HFF-Myc (cell line): ENCODE measurements at regions not wholly inside any gene's neighbourhood (a gene's known extent, or its start where the extent isn't known, plus 50 kb on each side); places are given as distances from the start of the nearest gene placed in this dataset.

Experiments used
- DNase-seq: peaks from one replicate; pipeline ENCODE4 v3.0.0-alpha.2; 2011; ENCODE audit warnings: low read depth; ENCODE audit errors: extremely low read depth
- H3K4me3 ChIP-seq: replicated peaks from 2 replicates; pipeline ENCODE4 v1.5.1; 2011; ENCODE audit warnings: low read depth, mild to moderate bottlenecking, control low read depth, low read length
- TF ChIP-seq, protein P1 (sequence below): IDR thresholded peaks from 2 replicates; pipeline ENCODE4 v1.5.1; 2012; ENCODE audit warnings: mild to moderate bottlenecking, low read depth, low read length, control low read depth; ENCODE audit errors: missing control alignments

DNA sequence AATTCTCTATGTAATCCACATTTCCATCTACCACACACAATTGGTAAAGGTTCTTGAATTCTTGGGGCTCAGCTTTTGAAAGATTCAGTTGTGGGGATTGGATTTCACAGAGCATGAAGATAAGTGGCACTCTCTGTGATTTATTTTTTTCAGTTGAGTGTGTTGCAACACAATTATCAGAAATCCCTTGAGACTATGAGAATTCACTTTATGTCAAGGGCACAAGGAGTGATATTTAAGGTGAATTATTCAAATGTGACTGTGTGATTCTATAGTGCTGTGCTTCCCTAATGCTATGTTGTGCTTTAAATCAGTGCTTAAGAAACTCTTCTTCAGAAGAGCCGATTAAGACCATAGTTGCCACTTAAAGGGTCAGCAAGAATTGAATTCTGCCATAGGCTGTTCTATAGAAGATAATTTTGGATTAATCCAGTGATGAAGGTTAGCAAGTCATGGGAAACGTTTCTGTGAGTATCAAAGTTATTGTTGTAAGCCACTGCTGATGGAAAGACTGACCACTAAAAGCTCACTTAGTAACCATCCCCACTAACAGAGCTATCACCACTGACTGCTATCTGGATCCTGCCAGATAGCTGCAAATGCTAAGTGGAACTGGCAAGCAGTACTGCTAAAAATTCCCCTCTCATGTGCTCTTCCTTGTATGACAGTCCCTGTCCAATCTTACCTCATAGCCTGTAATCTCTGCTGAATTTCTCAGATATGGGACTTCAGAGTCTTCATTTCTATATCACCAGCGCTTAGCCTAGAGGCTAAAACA, 134.0 kb upstream of the SEMA3D start:
- TF ChIP-seq, protein P1, sequence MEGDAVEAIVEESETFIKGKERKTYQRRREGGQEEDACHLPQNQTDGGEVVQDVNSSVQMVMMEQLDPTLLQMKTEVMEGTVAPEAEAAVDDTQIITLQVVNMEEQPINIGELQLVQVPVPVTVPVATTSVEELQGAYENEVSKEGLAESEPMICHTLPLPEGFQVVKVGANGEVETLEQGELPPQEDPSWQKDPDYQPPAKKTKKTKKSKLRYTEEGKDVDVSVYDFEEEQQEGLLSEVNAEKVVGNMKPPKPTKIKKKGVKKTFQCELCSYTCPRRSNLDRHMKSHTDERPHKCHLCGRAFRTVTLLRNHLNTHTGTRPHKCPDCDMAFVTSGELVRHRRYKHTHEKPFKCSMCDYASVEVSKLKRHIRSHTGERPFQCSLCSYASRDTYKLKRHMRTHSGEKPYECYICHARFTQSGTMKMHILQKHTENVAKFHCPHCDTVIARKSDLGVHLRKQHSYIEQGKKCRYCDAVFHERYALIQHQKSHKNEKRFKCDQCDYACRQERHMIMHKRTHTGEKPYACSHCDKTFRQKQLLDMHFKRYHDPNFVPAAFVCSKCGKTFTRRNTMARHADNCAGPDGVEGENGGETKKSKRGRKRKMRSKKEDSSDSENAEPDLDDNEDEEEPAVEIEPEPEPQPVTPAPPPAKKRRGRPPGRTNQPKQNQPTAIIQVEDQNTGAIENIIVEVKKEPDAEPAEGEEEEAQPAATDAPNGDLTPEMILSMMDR = no peak
- H3K4me3 ChIP-seq = no peak overlapping the region
- DNase-seq = no peak

DNA sequence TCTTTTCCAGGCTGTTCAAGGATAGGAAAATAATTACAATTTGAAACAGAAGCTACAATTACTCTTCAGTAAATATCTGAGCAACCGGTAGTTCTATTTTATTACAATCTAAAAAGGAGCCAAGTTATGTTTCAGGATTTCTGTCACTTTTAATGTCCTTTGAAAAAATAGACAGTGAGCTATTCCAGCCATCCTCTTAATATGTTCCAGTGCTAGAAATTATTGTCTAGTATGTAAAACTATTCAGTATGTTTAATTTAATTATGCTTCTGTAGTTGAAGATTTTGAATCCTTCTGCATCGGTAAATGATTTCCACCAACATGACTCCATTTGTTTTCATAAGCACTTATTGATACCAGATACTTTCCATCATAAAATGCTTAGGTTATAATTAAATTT, 129.6 kb upstream of the SEMA3D start:
- TF ChIP-seq, protein P1 = no peak
- no peak overlapping the region for H3K4me3 ChIP-seq
- DNase-seq = no peak

DNA sequence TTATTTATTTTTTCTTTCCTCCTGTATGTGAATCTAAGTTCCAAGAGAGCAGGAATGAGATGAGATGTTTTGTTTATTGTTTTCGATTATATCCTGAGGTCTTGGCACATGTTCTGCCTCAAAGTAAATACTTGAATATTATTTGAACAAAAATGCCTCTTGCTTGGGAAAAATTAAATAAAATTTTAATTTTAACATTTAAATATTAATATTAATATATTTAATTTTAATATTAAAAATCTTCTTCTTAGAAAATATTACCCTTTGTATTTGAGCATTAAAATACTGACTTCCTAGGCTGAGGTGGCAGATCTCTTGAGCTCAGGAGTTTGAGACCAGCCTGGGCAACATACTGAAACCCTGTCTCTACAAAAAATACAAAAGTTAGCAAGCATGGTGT, 123.4 kb upstream of the SEMA3D start:
- no peak for DNase-seq
- TF ChIP-seq, protein P1 = no peak
- no peak overlapping the region for H3K4me3 ChIP-seq

DNA sequence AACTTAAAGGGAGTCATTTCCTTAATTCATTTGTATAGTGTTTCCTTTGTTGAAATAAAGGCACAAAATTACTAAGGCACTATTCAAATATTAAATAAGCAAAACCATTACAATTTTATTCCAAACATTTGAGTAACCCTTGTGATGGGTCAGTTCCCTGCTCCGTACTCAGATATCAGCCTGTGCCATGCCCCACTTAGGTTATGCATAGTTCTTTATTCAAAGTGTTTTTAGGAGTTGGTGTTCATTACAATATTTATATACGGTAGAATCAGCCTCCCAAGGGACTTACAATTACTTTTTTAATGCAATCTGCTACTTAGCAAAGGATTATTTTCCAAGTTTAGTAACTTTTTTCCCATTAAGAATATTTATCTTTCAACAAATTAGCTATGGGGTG, 119.3 kb upstream of the SEMA3D start:
- no peak overlapping the region for H3K4me3 ChIP-seq
- DNase-seq = no peak
- TF ChIP-seq, protein P1 = no peak

DNA sequence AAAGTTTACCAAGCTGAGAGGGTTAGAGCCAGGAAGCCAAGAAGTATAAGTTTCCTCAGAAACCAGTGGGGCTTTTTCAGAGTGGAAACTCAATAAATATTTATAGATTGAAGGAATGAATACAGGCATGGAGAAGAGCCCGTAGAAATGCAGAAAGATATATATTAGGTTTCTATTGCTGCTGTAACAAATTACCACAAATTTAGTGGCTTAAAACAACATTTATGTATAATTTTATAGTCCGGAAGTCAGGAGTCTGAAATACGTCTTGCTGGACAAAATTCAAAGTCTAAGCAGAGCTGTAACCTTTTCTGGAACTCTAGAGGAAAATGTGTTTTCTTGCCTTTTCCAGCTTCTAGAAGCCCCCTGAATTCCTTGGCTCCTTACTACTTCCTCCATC, 107.3 kb upstream of the SEMA3D start:
- TF ChIP-seq, protein P1 = no peak
- DNase-seq = no peak
- H3K4me3 ChIP-seq = no peak overlapping the region

DNA sequence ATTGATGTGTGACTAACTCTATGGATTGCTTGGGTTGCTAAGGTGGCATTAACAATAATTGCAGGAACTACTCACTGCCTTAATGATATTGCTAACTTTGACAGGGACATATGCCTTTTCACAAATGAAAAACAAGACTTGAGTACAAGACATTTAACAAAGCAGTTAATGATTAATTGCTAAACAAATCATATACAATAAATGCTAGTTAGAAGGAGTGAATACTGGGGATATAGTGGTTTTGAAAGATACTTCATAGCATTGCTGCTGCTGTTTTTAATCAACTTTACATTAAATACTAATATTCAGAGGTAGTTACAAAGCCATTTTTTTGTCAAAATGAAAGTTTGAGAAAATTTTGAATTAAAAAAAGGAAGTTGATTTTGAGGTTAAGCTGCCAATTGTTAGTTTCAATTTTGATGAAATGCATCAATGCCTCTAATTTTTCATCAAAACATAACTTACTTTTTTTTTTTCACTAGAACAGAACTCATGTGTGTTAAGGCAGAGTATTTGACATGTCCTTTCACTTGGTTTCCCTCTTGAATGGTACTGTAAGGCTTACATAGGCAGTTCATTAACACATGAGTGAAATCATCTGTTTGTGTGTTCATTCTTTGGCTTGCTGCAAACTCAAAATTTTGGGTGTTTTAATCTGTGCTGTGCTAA, 106.2 kb upstream of the SEMA3D start:
- TF ChIP-seq, protein P1 = no peak
- H3K4me3 ChIP-seq = no peak overlapping the region
- DNase-seq = no peak
